ENCODE measurements at regions not wholly inside any gene's neighbourhood (a gene's known extent, or its start where the extent isn't known, plus 50 kb on each side); places are given as distances from the start of the nearest gene placed in this dataset.

DNA sequence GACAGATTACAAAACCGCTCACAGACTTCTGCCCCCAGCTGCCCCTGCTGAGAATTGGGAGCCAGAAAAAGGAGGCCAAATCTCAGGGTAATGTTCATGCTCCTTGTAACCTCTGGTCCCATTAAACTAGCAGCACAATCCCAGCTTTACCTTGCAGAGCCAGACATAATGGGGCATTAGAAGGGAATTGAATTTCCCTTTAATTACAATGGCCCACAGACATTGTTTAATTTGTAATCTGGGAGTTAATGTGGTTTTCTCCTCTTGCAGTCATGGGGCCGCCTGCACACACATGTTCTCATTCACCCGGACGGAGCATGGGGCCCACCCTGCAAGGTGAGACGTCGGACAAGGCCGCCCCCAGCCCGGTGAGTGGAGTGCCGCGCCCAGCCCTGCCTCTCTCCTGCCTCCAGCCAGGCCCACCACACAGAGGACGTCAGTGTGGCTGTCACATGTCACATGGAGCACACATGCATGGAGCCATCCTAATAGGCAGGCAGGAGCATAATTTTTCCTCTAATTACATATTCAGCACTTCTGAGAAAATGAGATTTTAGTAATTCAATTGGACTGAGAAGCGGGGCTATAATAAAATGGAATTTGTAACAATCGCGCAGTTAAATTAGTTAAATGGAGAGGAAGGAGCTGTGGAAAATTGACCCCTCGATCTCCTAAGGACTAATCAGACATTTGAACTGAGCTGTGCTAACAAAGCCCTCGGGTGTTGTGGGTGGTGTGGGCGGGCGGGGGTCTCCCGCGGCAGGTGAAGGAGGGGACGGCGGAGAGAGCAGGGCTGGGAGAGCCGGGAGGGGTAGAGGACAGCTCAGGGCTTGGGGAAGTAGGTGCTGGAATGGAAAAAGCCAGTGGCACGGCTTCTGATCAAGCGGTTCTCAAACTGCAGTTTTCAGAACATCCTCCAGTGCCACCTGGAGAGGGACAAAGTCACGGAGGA is 87.7 kb downstream of the ENGASE start:
- DNase-seq = no peak

DNA sequence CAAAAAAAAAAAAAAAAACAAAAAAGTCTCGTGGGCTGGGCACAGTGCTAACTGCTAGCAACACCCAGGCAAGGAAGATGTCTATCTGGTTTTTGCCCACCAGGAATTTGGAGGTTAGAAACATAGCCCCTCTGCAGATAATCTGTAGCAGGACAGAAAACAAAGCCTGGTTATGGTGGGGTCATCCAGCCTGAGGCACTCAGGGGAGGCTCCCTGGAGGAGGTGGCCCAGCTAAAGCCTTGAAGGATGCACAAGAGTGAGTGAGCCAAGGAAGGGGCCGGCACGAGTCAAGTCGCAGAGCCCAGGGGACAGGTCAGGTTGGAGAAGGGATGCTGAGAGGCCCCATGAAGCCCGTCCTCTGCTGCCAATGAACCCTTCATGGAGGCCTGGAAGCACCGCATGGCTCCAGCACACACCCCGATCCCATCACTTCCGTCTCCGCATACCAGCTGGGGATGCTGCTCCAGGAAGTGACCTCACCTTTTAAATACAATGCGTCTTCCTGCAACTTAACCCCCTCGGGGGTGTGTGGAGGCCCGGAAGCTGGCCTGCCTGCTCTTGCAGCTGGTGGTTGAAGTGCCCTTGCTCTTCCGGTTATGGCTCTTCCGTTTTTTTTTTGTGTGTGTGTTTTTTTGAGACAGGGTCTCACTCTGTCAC is 86.5 kb downstream of the ENGASE start:
- DNase-seq = peak; percentile 27

- DNase-seq = no peak
Observed at GRCh38 chr17:79159926-79160325, 85.3 kb downstream of the ENGASE start.

- DNase-seq = no peak
Observed at GRCh38 chr17:79159471-79159870, 84.8 kb downstream of the ENGASE start.

- no peak for DNase-seq
Observed at GRCh38 chr17:79156463-79157095, 82.0 kb downstream of the ENGASE start.

DNA sequence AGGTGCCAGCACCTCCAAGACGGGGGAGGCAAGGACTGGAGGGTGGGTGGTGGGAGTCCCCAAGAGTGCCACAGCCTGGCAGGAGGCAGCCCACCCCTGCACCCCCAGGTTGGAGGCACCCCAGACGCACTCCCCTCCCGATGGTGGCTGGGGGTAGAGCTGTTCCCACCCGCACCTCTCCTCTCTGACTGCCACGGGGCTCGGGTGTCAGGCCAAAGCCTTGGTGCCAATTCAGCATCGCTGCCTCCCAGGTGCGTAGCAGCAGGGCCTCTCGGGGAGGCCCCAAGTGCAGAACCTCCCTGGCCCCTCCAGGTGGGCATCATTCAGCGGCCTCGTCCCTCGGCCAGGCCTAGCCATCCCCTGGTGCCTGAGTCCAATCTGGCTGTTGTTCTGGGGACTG is 81.1 kb downstream of the ENGASE start:
- DNase-seq = no peak

- DNase-seq = no peak
Observed at GRCh38 chr17:79154951-79155585, 80.4 kb downstream of the ENGASE start.

DNA sequence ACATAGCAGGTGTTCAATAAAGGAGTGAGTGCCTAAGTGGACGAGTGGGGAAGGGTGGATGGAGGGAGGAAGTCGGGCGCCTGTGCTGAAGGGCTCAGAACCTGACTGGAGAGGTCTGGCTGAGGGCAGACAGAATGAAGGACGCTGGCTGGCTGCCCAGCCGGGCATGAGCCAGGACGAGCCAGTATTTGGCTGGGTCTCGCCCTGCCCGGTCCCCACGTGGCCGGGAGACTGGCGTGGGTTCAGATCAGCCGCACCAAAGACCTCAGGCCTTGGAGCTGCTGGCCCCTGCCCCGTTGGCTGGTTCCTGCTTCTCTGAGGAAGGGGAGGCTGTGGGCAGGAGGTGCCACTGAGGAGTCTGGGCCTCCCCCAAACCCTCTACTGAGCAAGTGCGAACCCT is 79.8 kb downstream of the ENGASE start:
- no peak for DNase-seq

DNA sequence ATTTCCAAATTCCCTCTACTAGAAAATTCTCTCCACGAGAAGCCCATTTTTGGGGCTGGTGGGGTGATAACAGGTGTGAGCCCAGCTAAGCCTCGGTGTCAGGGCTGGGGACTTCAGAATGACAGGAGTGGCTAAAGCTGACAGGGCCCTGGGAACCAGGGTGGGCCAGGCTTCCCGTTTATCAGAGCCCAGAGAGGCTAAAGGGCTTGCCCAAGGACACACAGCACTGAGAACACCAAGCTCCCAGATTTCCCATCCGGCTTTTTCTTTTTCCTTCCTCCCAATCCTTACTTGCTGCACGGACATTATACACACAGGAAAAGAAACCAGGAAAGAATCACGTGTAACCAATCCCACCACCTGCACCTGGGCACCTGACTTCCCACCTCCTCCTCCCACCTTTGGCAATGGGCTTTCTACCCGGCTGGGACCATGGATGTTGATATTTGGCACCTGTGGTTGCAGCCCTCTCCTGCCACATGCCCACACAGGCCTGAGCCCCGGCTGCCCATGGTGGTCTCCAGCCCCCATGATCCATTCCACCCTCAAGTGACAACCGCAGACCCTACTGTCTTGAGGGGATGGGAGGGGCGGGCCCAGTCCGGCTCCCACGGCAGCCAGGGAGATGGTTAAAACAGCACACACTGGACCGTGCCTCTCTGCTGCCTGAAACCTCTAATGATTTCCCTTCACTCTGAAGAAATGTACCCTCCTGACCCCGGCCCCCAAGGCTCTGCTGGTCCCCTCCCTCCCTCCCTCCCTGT is 78.9 kb downstream of the ENGASE start:
- no peak for DNase-seq

GRCh38 chr17:79152636-79153035 is 78.0 kb downstream of the ENGASE start:
- DNase-seq = no peak

GRCh38 chr17:79152110-79152509 is 77.5 kb downstream of the ENGASE start:
- DNase-seq = no peak

DNA sequence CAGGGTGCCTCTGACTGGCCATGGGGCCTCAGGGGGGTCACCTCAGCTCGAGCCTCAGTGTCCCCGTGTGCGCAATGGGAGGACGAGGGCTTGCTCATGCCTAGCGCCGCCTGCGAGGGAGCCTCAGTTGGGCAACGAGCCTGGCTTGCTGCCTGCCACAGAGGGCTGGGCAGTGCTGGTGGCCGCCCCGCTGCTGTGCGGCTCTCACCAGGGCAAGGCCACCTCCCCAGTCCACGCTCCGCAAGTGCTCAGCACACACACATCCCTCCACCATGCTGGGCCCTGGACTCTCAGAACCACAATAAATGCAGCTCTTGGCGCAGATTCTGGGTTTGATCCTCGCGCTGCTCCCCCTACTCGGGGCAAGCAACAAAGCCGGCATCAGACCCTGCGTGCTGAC is 76.2 kb downstream of the ENGASE start:
- DNase-seq = no peak

- DNase-seq = no peak
Observed at GRCh38 chr17:79150035-79150733, 75.6 kb downstream of the ENGASE start.

- no peak for DNase-seq
Observed at GRCh38 chr17:79148584-79148983, 74.0 kb downstream of the ENGASE start.

DNA sequence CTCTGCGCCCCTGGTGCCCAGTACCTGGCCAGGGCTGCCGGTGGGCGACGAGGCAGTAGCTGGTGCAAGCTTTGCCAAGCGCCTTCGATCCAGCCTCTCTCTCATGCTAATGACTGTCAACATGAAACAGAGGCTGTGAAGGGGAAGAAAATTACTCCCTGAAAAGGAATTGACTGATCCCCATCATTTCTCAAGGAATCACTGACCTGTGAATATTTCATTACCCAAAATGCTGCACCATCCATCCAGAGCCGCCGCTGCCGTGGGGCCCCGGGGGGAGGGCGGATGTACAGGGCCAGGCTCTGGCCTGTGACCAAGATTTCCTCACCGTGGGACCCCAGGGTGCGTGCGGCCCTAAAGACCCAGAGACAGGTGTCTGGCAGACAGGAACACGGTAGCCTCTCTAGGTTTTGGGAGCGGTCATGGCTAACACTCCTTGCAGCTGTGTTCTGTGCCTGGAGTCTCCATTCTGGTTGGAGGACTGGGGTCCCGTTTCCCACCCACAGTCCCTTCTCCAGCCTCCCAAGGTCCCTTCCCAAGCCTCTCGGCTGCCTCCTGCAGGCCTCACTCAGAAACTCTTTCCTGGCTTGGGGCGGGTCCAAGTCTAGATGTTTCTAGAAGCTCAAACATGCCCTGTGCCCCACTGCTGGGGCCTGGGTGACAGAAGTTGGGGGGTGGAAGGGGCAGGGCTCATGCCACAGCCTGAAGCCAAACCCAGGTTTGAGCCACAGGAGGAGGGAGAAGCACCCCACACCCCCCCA is 73.3 kb downstream of the ENGASE start:
- no peak for DNase-seq

- DNase-seq = no peak
Observed at GRCh38 chr17:79146562-79146961, 71.9 kb downstream of the ENGASE start.

- no peak for DNase-seq
Observed at GRCh38 chr17:79145548-79145947, 70.9 kb downstream of the ENGASE start.

GRCh38 chr17:79144133-79144532 is 69.5 kb downstream of the ENGASE start:
- DNase-seq = no peak

DNA sequence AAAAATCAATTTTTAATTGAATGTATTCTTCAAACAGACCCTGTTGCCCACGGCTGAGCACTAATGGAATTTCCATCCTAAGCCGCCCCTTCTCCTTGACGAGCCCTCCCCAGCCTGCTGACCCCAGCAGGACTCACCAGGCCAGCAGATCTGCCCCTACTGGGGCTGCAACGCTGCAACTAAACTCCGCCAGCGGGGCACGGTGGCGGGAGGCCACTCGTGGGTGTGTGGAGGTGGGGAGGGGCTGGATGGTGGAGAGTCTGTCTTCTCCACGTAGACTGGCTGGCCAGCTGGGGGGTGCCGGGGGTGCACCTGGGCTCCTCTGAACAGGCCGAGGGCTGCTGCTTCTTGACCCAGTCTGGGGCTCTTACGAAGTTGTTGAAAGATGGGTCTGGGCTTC is 67.8 kb downstream of the ENGASE start:
- DNase-seq = no peak

DNA sequence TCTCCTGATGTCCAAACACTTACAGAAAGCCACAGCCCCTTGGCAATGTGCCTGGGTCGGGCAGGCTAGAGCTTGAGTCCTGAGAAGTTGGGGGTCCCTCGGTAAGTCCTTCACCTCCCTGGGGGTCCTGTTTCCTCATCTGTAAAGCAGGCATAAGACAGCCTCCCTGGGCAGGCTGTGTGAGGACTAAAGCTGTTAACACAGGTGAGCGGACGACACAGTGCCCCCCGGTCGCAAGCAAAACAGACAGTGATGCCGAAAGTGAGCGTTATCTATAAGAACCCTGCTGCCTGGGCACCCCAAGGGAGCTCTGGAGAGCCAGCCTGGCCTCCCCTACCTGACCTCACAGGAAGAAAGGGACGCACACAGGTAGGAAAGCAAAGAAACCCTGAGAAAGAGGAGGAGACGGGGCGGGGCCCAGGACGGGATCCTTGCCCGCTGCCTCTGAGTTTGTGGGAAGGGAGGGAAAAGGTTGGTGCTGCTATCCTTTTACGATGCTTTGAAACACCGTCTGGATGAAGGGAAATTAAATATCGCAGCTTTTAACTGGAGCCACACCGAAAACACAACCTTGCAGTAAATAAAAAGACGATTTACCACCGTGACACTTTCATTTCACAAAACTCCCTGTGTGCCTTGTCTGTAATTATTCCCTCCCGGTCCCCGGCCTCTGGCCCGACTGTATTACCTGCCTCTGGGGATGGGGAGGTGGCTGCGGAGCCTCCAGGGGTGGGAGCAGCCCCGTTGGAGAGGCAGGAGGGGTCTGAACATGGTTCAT is 67.1 kb downstream of the ENGASE start:
- DNase-seq = no peak
